K562 (cell line): ENCODE measurements at regions not wholly inside any gene's neighbourhood (a gene's known extent, or its start where the extent isn't known, plus 50 kb on each side); places are given as distances from the start of the nearest gene placed in this dataset.
A peak's percentile ranks its signal among the peaks of the same experiment; 100 is the strongest.

Experiments
- ATAC-seq: fragments of 200-7000 bp; cut with Tn5 transposase; 3 replicates; pipeline ENCODE4 v1.9.1; 2020; ENCODE audit warnings: moderate library complexity
- BruUV-seq: library from RNA; stranded (reverse); fragments of 400-500 nt; replicated peaks from 2 replicates; lab custom pipeline; 2021; lab: Mats Ljungman, UMichigan
- CTCF ChIA-PET: fragments of 300-600 bp; formaldehyde crosslinking; extraction: SDS; loops from one replicate; lab custom pipeline; 2021; ENCODE audit warnings: low intra/inter-chr PET ratio; lab: Yijun Ruan, JAX
- POLR2A ChIA-PET: fragments of 300-600, 350-650 bp; sonication (Branson Sonifier 250); formaldehyde crosslinking; extraction: SDS; loops from one replicate; lab custom pipeline; 2021; ENCODE audit warnings: antibody characterized with exemption, inconsistent platforms; lab: Yijun Ruan, JAX
- DNase-seq, 4 experiments: peaks; one replicate each; pipeline versions ENCODE4 v3.0.0 to v3.0.0-alpha.2; 2011 to 2018; ENCODE audit warnings: low spot score in 3 of 4, mixed read lengths in 3 of 4; ENCODE audit errors: extremely low read depth in 1 of 4
- FAIRE-seq: peaks from 2 replicates; lab custom pipeline; 2011; peaks lifted over from hg19 to GRCh38; lab: Jason Lieb, UNC
- H2AFZ ChIP-seq: 2 replicates; pipeline ENCODE4 v1.6.0; 2011; ENCODE audit warnings: low read depth, low read length, control low read depth, inconsistent platforms
- H3K27ac ChIP-seq: fragments of 200-600 bp; 3 replicates; pipeline ENCODE4 v1.8.0; 2011; ENCODE audit warnings: low read depth, mild to moderate bottlenecking, control low read depth, inconsistent platforms, low read length, moderate library complexity, mixed read lengths; ENCODE audit errors: extremely low read depth
- H3K27me3 ChIP-seq, 2 experiments: fragments of 300-600 bp in 1 of 2; 2 replicates in 1 of 2; 3 replicates in 1 of 2; pipeline versions ENCODE4 v1.6.0 to v1.8.0; 2011; ENCODE audit warnings: inconsistent platforms in 2 of 2, low read length in 2 of 2, mild to moderate bottlenecking in 1 of 2, mixed read lengths in 1 of 2, moderate library complexity in 1 of 2; ENCODE audit not compliant: control insufficient read depth in 2 of 2, insufficient read depth in 2 of 2
- H3K36me3 ChIP-seq: fragments of 300-600 bp; 3 replicates; pipeline ENCODE4 v1.8.0; 2011; ENCODE audit warnings: mild to moderate bottlenecking, low read length, inconsistent platforms; ENCODE audit not compliant: control insufficient read depth, insufficient read depth
- H3K4me1 ChIP-seq, 2 experiments: fragments of 200-600 bp in 1 of 2; replicated peaks in 1 of 2; 2 replicates in 1 of 2; 3 replicates in 1 of 2; pipeline versions ENCODE4 v1.5.1 to v1.8.0; 2011; ENCODE audit warnings: inconsistent platforms in 2 of 2, low read length in 2 of 2, mild to moderate bottlenecking in 1 of 2, mixed read lengths in 1 of 2, moderate library complexity in 1 of 2; ENCODE audit not compliant: control insufficient read depth in 2 of 2, insufficient read depth in 2 of 2
- H3K4me2 ChIP-seq: 2 replicates; pipeline ENCODE4 v1.6.1; 2011; ENCODE audit warnings: low read length, control low read depth, inconsistent platforms, mixed read lengths; ENCODE audit not compliant: insufficient read depth
- H3K4me3 ChIP-seq: fragments of 200-600 bp; sonication (generic), shearing (Covaris generic); 2 replicates; pipeline ENCODE4 v1.5.1; 2016; ENCODE audit warnings: control low read depth, inconsistent platforms
- H3K79me2 ChIP-seq: fragments of 200-600 bp; 3 replicates; pipeline ENCODE4 v1.8.0; 2011; ENCODE audit warnings: low read length, inconsistent platforms; ENCODE audit not compliant: control insufficient read depth, insufficient read depth
- H3K9ac ChIP-seq, 2 experiments: 2 replicates each; pipeline versions ENCODE4 v1.6.0 to v1.6.1; 2011; ENCODE audit warnings: low read depth in 2 of 2, low read length in 2 of 2, control low read depth in 1 of 2, inconsistent platforms in 1 of 2, mild to moderate bottlenecking in 1 of 2, mixed read lengths in 1 of 2; ENCODE audit not compliant: insufficient read depth in 1 of 2
- H3K9me1 ChIP-seq: one replicate; pipeline ENCODE4 v1.6.0; 2011; ENCODE audit warnings: inconsistent platforms, mild to moderate bottlenecking, low read length, moderate library complexity; ENCODE audit not compliant: control insufficient read depth, insufficient read depth
- H3K9me3 ChIP-seq: replicated peaks from 2 replicates; pipeline ENCODE4 v1.5.1; 2011; ENCODE audit warnings: low read depth, low read length, inconsistent platforms; ENCODE audit not compliant: control insufficient read depth, insufficient read depth
- H4K20me1 ChIP-seq: replicated peaks from 2 replicates; pipeline ENCODE4 v1.6.1; 2011; ENCODE audit warnings: low read length, inconsistent platforms, mixed read lengths; ENCODE audit not compliant: control insufficient read depth, insufficient read depth
- BCLAF1 ChIP-seq, 2 experiments: fragments of 450-650 bp in 1 of 2; IDR thresholded peaks; 2 replicates each; pipeline ENCODE4 v1.6.1; 2011 to 2017; ENCODE audit warnings: low read depth in 2 of 2, antibody characterized with exemption in 1 of 2, borderline replicate concordance in 1 of 2, low read length in 1 of 2, mild to moderate bottlenecking in 1 of 2, mixed read lengths in 1 of 2; ENCODE audit not compliant: control insufficient read depth in 1 of 2
- ERF ChIP-seq: fragments of 450-650 bp; formaldehyde crosslinking; IDR thresholded peaks from 2 replicates; pipeline ENCODE4 v1.4.0; 2020; ENCODE audit warnings: mild to moderate bottlenecking, mixed read lengths
- REST ChIP-seq, 2 experiments: fragments of 450-650 bp; formaldehyde crosslinking in 1 of 2; IDR thresholded peaks; 2 replicates each; pipeline versions ENCODE4 v1.4.0 to v1.6.1; 2014 to 2020; ENCODE audit warnings: mild to moderate bottlenecking in 2 of 2, borderline replicate concordance in 1 of 2, low read depth in 1 of 2
- SRSF9 ChIP-seq: fragments of 200-400 bp; formaldehyde crosslinking; IDR thresholded peaks from 2 replicates; pipeline ENCODE4 v1.6.1; 2017; ENCODE audit warnings: low read depth, low read length, borderline replicate concordance
- USF1 ChIP-seq: sonication (generic); formaldehyde crosslinking; IDR thresholded peaks from 2 replicates; pipeline ENCODE4 v1.9.0; 2022; ENCODE audit warnings: mild to moderate bottlenecking, missing genetic modification reagents
- WGBS: fragments of 100-300 bp; shearing (Covaris generic); methylation state at CpG from one replicate; pipeline ENCODE4 v1.1.6; 2016; ENCODE audit warnings: low coverage, mixed read lengths; ENCODE audit not compliant: insufficient coverage; ENCODE audit errors: missing lambda C conversion rate; 5-methylcytosine and 5-hydroxymethylcytosine counted together
- in situ Hi-C: fragments of 300-500 bp; cut with MboI; formaldehyde crosslinking; loops from 4 replicates; pipeline ENCODE4 v1.15.0; 2018; ENCODE audit warnings: inconsistent platforms, mixed read lengths
- intact Hi-C: fragments of 100-400 bp; cut with micrococcal nuclease; formaldehyde crosslinking; loops from 2 replicates; pipeline ENCODE4 v1.14.2; 2022

GRCh38 chrX:131146702-131147101 is 88.6 kb downstream of the ARHGAP36 start:
- intact Hi-C loops: no loop called here
- no peak for TF ChIP-seq SRSF9
- TF ChIP-seq REST (IDR thresholded peaks at IDR 0.05; ENCODE audit: borderline replicate concordance): peak; percentile 26; the same call in 1 of the 2 replicates
- TF ChIP-seq REST (CRISPR knock-in tag; IDR thresholded peaks at IDR 0.05; ENCODE audit: low read depth): no peak
- no peak for TF ChIP-seq USF1 (CRISPR knock-in tag)
- no peak for TF ChIP-seq ERF
- TF ChIP-seq BCLAF1 (IDR thresholded peaks at IDR 0.05; ENCODE audit: borderline replicate concordance in 1 of 2, control insufficient read depth in 1 of 2, low read depth in 2 of 2, low read length in 1 of 2): no peak
- TF ChIP-seq, all 486 proteins: peak for 1
- in situ Hi-C loops: no loop called here
- no peaks in the 10 kb centered on the region for H3K9me3 ChIP-seq
- no peaks in the 10 kb centered on the region for H4K20me1 ChIP-seq
- H3K4me2 ChIP-seq: no peak overlapping the region
- 0% methylated on average over 3 of the region's 3 CpGs for WGBS
- POLR2A ChIA-PET: no interaction called here
- no peak overlapping the region for H3K4me3 ChIP-seq
- no peaks in the 10 kb centered on the region for H3K27me3 ChIP-seq
- CTCF ChIA-PET: no interaction called here
- no peak overlapping the region for H2AFZ ChIP-seq
- no peaks in the 10 kb centered on the region for H3K36me3 ChIP-seq
- H3K9ac ChIP-seq: no peak overlapping the region
- no peak overlapping the region for H3K27ac ChIP-seq
- DNase-seq (no peak), FAIRE-seq (no peak), ATAC-seq (no peak)
- no peaks in the 10 kb centered on the region for H3K4me1 ChIP-seq
- no peaks in the 10 kb centered on the region for H3K9me1 ChIP-seq
- BruUV-seq: no TSS peak
- H3K79me2 ChIP-seq: no peaks in the 10 kb centered on the region
